HG02610 (cell line): ENCODE measurements at regions not wholly inside any gene's neighbourhood (a gene's known extent, or its start where the extent isn't known, plus 50 kb on each side); places are given as distances from the start of the nearest gene placed in this dataset.
"Not testable (repeated sequence)": the region's sequence is repeated elsewhere in the genome, so short reads cannot be mapped to it uniquely, and the experiment has no call there.

ENCODE experiments used
- ATAC-seq: cut with Tn5 transposase; IDR thresholded peaks from one replicate; pipeline ENCODE4 v1.9.1; 2021; ENCODE audit warnings: mild to moderate bottlenecking, moderate library complexity; ENCODE audit not compliant: unreplicated experiment

- no peak for ATAC-seq
These were observed 233.7 kb downstream of the THBS2 start for GRCh38 chr6:169019727-169020491.

- no peak for ATAC-seq
These were observed 234.5 kb downstream of the THBS2 start for GRCh38 chr6:169019111-169019510.

GRCh38 chr6:169016758-169017157, 236.9 kb downstream of the THBS2 start:
- no peak for ATAC-seq

GRCh38 chr6:169014211-169015197, 239.1 kb downstream of the THBS2 start:
- ATAC-seq = no peak

- ATAC-seq = no peak
These were observed 244.0 kb downstream of the THBS2 start for GRCh38 chr6:169009628-169010027.

GRCh38 chr6:169008641-169009257, 244.9 kb downstream of the THBS2 start:
- no peak for ATAC-seq

GRCh38 chr6:169005166-169005565, 248.5 kb downstream of the THBS2 start:
- ATAC-seq = no peak

- no peak for ATAC-seq
These were observed 253.6 kb downstream of the THBS2 start for GRCh38 chr6:169000022-169000421.

GRCh38 chr6:168999392-168999791, 254.3 kb downstream of the THBS2 start:
- ATAC-seq = no peak

- no peak for ATAC-seq
These were observed 257.4 kb downstream of the THBS2 start for GRCh38 chr6:168996356-168996625.

GRCh38 chr6:168995526-168996355, 257.9 kb downstream of the THBS2 start:
- no peak for ATAC-seq

GRCh38 chr6:168994956-168995355, 258.7 kb downstream of the THBS2 start:
- ATAC-seq = no peak

GRCh38 chr6:168992446-168993144, 261.1 kb downstream of the THBS2 start:
- ATAC-seq = no peak

- not testable (repeated sequence) for ATAC-seq
These were observed 262.0 kb downstream of the THBS2 start for GRCh38 chr6:168991695-168992094.

- no peak for ATAC-seq
These were observed 263.5 kb downstream of the THBS2 start for GRCh38 chr6:168990019-168990751.

GRCh38 chr6:168989421-168989820, 264.2 kb downstream of the THBS2 start:
- no peak for ATAC-seq

GRCh38 chr6:168988801-168989200, 264.8 kb downstream of the THBS2 start:
- ATAC-seq = no peak

GRCh38 chr6:168988280-168988679, 265.4 kb downstream of the THBS2 start:
- no peak for ATAC-seq

GRCh38 chr6:168985705-168986104, 267.9 kb downstream of the THBS2 start:
- no peak for ATAC-seq
